ENCODE measurements at regions not wholly inside any gene's neighbourhood (a gene's known extent, or its start where the extent isn't known, plus 50 kb on each side); places are given as distances from the start of the nearest gene placed in this dataset.

DNA sequence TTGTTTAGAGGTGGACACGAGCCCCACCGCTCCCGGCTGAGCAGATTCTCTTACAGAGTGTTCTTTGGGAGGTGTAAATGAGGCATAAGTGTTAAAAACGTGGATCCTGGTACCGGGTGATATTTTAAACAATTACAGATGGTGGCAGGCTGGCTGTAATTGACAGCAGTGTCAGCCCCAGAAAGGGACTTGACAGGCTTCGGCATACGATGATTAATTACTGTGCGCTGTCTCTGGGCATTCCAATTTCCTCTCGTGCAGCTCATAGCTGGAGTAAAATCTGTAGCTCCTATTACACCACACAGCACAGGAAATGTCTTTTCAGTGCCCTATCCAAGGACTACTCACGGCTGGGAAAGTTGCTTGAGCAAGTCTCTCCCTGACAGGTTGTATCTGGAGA lies 305.4 kb upstream of the IRX2 start:
- 0 out of 2 replicates have a peak, but pooled peaks cover 4% of the 10 kb centered on the region for H3K9me2 ChIP-seq (ENCODE audit: insufficient read depth)
- H3K36me3 ChIP-seq (ENCODE audit: insufficient read depth) = no peaks in the 10 kb centered on the region
- Mint-ChIP-seq H3K4me1 (peaks cover 11% of the 10 kb centered on the region), H3K4me3 (no peak overlapping the region), H3K27ac (no peak overlapping the region), H3K9me3 (peaks cover 20% of the 10 kb centered on the region), H3K36me3 (ENCODE audit: low read depth) (peaks cover 7% of the 10 kb centered on the region; the same call in 2 of the 3 replicates), H3K27me3 (ENCODE audit: insufficient read depth, low read depth, poor library complexity) (peaks cover 13% of the 10 kb centered on the region)
- H3K4me1 ChIP-seq (ENCODE audit: insufficient read depth) = peaks cover 5% of the 10 kb centered on the region; the same call in 1 of the 2 replicates
- no peak for TF ChIP-seq CREB1 (CRISPR knock-in tag; IDR thresholded peaks at IDR 0.05; ENCODE audit: low read depth)
- H3K79me2 ChIP-seq (replicated peaks; ENCODE audit: insufficient read depth) = no peaks in the 10 kb centered on the region
- no peak overlapping the region for H3K4me2 ChIP-seq
- ATAC-seq (no peak), DNase-seq (ENCODE audit: low spot score) (no peak)
- no peaks in the 10 kb centered on the region for H4K20me1 ChIP-seq (replicated peaks; ENCODE audit: insufficient read depth)
- no peaks in the 10 kb centered on the region for H3F3A ChIP-seq (replicated peaks; ENCODE audit: low read depth)
- no peaks in the 10 kb centered on the region for H3K27me3 ChIP-seq (ENCODE audit: insufficient read depth)
- no peak overlapping the region for H3K4me3 ChIP-seq
- no peak overlapping the region for H2AFZ ChIP-seq
- no peak overlapping the region for H3K27ac ChIP-seq (ENCODE audit: low read depth)

DNA sequence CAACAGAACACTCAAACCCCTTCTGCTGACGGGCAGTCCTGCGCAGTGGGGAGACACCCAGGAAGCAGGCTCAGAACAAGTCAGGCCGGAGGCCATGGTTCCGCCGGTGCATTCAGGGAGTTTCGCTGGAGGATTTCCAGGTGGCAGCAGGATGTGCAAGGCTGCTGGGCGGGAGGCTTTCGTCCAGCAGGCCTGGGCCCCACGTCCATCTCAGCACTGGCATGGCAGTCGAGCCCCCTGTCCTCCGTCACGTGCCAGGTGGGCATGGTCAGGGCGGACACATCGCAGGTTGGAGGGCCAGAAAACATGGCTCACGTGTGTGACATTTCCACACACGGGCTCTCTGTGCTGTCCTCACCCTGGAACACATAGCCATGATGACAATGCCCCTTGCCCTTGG lies 299.9 kb upstream of the IRX2 start:
- ATAC-seq = no peak
- TF ChIP-seq EZH2 (IDR thresholded peaks at IDR 0.05; ENCODE audit: low read depth, unreplicated experiment) = no peak
- TF ChIP-seq EZH2phosphoT487 (IDR thresholded peaks at IDR 0.05; ENCODE audit: unreplicated experiment) = no peak
- TF ChIP-seq POLR2AphosphoS5 (IDR thresholded peaks at IDR 0.05; ENCODE audit: low read depth) = no peak
- TF ChIP-seq, protein P1, sequence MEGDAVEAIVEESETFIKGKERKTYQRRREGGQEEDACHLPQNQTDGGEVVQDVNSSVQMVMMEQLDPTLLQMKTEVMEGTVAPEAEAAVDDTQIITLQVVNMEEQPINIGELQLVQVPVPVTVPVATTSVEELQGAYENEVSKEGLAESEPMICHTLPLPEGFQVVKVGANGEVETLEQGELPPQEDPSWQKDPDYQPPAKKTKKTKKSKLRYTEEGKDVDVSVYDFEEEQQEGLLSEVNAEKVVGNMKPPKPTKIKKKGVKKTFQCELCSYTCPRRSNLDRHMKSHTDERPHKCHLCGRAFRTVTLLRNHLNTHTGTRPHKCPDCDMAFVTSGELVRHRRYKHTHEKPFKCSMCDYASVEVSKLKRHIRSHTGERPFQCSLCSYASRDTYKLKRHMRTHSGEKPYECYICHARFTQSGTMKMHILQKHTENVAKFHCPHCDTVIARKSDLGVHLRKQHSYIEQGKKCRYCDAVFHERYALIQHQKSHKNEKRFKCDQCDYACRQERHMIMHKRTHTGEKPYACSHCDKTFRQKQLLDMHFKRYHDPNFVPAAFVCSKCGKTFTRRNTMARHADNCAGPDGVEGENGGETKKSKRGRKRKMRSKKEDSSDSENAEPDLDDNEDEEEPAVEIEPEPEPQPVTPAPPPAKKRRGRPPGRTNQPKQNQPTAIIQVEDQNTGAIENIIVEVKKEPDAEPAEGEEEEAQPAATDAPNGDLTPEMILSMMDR (conservative IDR thresholded peaks at IDR 0.05; ENCODE audit: low read depth in 2 of 2) = no peak
- no peak for TF ChIP-seq CREB1 (CRISPR knock-in tag; IDR thresholded peaks at IDR 0.05; ENCODE audit: low read depth)
- TF ChIP-seq ZNF114 (CRISPR knock-in tag; IDR thresholded peaks at IDR 0.05) = no peak
- TF ChIP-seq, protein P2, sequence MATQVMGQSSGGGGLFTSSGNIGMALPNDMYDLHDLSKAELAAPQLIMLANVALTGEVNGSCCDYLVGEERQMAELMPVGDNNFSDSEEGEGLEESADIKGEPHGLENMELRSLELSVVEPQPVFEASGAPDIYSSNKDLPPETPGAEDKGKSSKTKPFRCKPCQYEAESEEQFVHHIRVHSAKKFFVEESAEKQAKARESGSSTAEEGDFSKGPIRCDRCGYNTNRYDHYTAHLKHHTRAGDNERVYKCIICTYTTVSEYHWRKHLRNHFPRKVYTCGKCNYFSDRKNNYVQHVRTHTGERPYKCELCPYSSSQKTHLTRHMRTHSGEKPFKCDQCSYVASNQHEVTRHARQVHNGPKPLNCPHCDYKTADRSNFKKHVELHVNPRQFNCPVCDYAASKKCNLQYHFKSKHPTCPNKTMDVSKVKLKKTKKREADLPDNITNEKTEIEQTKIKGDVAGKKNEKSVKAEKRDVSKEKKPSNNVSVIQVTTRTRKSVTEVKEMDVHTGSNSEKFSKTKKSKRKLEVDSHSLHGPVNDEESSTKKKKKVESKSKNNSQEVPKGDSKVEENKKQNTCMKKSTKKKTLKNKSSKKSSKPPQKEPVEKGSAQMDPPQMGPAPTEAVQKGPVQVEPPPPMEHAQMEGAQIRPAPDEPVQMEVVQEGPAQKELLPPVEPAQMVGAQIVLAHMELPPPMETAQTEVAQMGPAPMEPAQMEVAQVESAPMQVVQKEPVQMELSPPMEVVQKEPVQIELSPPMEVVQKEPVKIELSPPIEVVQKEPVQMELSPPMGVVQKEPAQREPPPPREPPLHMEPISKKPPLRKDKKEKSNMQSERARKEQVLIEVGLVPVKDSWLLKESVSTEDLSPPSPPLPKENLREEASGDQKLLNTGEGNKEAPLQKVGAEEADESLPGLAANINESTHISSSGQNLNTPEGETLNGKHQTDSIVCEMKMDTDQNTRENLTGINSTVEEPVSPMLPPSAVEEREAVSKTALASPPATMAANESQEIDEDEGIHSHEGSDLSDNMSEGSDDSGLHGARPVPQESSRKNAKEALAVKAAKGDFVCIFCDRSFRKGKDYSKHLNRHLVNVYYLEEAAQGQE (IDR thresholded peaks at IDR 0.05; ENCODE audit: unreplicated experiment) = no peak
- TF ChIP-seq, protein P3, sequence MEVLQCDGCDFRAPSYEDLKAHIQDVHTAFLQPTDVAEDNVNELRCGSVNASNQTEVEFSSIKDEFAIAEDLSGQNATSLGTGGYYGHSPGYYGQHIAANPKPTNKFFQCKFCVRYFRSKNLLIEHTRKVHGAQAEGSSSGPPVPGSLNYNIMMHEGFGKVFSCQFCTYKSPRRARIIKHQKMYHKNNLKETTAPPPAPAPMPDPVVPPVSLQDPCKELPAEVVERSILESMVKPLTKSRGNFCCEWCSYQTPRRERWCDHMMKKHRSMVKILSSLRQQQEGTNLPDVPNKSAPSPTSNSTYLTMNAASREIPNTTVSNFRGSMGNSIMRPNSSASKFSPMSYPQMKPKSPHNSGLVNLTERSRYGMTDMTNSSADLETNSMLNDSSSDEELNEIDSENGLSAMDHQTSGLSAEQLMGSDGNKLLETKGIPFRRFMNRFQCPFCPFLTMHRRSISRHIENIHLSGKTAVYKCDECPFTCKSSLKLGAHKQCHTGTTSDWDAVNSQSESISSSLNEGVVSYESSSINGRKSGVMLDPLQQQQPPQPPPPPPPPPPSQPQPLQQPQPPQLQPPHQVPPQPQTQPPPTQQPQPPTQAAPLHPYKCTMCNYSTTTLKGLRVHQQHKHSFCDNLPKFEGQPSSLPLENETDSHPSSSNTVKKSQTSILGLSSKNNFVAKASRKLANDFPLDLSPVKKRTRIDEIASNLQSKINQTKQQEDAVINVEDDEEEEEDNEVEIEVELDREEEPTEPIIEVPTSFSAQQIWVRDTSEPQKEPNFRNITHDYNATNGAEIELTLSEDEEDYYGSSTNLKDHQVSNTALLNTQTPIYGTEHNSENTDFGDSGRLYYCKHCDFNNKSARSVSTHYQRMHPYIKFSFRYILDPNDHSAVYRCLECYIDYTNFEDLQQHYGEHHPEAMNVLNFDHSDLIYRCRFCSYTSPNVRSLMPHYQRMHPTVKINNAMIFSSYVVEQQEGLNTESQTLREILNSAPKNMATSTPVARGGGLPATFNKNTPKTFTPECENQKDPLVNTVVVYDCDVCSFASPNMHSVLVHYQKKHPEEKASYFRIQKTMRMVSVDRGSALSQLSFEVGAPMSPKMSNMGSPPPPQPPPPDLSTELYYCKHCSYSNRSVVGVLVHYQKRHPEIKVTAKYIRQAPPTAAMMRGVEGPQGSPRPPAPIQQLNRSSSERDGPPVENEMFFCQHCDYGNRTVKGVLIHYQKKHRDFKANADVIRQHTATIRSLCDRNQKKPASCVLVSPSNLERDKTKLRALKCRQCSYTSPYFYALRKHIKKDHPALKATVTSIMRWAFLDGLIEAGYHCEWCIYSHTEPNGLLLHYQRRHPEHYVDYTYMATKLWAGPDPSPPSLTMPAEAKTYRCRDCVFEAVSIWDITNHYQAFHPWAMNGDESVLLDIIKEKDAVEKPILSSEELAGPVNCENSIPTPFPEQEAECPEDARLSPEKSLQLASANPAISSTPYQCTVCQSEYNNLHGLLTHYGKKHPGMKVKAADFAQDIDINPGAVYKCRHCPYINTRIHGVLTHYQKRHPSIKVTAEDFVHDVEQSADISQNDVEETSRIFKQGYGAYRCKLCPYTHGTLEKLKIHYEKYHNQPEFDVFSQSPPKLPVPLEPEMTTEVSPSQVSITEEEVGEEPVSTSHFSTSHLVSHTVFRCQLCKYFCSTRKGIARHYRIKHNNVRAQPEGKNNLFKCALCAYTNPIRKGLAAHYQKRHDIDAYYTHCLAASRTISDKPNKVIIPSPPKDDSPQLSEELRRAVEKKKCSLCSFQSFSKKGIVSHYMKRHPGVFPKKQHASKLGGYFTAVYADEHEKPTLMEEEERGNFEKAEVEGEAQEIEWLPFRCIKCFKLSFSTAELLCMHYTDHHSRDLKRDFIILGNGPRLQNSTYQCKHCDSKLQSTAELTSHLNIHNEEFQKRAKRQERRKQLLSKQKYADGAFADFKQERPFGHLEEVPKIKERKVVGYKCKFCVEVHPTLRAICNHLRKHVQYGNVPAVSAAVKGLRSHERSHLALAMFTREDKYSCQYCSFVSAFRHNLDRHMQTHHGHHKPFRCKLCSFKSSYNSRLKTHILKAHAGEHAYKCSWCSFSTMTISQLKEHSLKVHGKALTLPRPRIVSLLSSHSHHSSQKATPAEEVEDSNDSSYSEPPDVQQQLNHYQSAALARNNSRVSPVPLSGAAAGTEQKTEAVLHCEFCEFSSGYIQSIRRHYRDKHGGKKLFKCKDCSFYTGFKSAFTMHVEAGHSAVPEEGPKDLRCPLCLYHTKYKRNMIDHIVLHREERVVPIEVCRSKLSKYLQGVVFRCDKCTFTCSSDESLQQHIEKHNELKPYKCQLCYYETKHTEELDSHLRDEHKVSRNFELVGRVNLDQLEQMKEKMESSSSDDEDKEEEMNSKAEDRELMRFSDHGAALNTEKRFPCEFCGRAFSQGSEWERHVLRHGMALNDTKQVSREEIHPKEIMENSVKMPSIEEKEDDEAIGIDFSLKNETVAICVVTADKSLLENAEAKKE (CRISPR knock-in tag; IDR thresholded peaks at IDR 0.05) = no peak

More for the DNA sequence above, 299.9 kb upstream of the IRX2 start:
- no peaks in the 10 kb centered on the region for H3F3A ChIP-seq (replicated peaks; ENCODE audit: low read depth)
- H3K4me2 ChIP-seq = no peak overlapping the region
- no peaks in the 10 kb centered on the region for H3K27me3 ChIP-seq (ENCODE audit: insufficient read depth)
- H3K36me3 ChIP-seq (ENCODE audit: insufficient read depth) = no peaks in the 10 kb centered on the region
- no peak overlapping the region for H3K4me3 Mint-ChIP-seq
- H3K4me3 ChIP-seq = no peak overlapping the region
- no peaks in the 10 kb centered on the region; the same call in 2 of the 3 replicates for H3K9me3 Mint-ChIP-seq
- no peak overlapping the region for H3K27ac Mint-ChIP-seq
- no peaks in the 10 kb centered on the region for H4K20me1 ChIP-seq (replicated peaks; ENCODE audit: insufficient read depth)
- no peak overlapping the region for H3K27ac ChIP-seq (ENCODE audit: low read depth)
- H3K4me1 ChIP-seq (ENCODE audit: insufficient read depth) = no peaks in the 10 kb centered on the region
- H3K9me2 ChIP-seq (ENCODE audit: insufficient read depth) = 0 out of 2 replicates have a peak, but pooled peaks cover 3% of the 10 kb centered on the region
- no peak for DNase-seq (ENCODE audit: low spot score)
- H3K36me3 Mint-ChIP-seq (ENCODE audit: low read depth) = no peaks in the 10 kb centered on the region
- peaks cover 2% of the 10 kb centered on the region; the same call in 1 of the 3 replicates for H3K4me1 Mint-ChIP-seq
- no peak overlapping the region for H2AFZ ChIP-seq
- peaks cover 11% of the 10 kb centered on the region for H3K27me3 Mint-ChIP-seq (ENCODE audit: insufficient read depth, low read depth, poor library complexity)
- no peaks in the 10 kb centered on the region for H3K79me2 ChIP-seq (replicated peaks; ENCODE audit: insufficient read depth)
